ENCODE measurements at regions not wholly inside any gene's neighbourhood (a gene's known extent, or its start where the extent isn't known, plus 50 kb on each side); places are given as distances from the start of the nearest gene placed in this dataset.

- DNase-seq, result no peak
- WGBS, 3 donors, result 44 to 52% (median 48%) methylated on average over 2 of the region's 2 CpGs
- Histone ChIP-seq H3K36me3 (no peaks in the 10 kb centered on the region), H3K4me1 (ENCODE audit: insufficient read depth) (no peaks in the 10 kb centered on the region), H3K9me3 (no peaks in the 10 kb centered on the region), H3K27me3 (no peaks in the 10 kb centered on the region), H3K27ac (no peak overlapping the region), H3K4me3 (no peak overlapping the region)
- intact Hi-C loops (cut with DNase I), result no loop called here
- TF ChIP-seq CTCF (IDR thresholded peaks at IDR 0.05), result no peak
- no peak for TF ChIP-seq EP300 (IDR thresholded peaks at IDR 0.05)
- TF ChIP-seq POLR2A (IDR thresholded peaks at IDR 0.05), result no peak
Measured at GRCh38 chr6:129773304-129773703, 63.3 kb upstream of the ARHGAP18 start.

GRCh38 chr6:129771678-129772077 is 61.7 kb upstream of the ARHGAP18 start:
- intact Hi-C loops (cut with DNase I), result no loop called here
- 92 to 95% (median 93%) methylated on average over 4 of the region's 4 CpGs for WGBS, 3 donors

GRCh38 chr6:129767776-129768485 is 58.0 kb upstream of the ARHGAP18 start:
- H3K4me1 ChIP-seq (ENCODE audit: insufficient read depth), result peaks cover 5% of the 10 kb centered on the region
- no peak overlapping the region for H3K27ac ChIP-seq
- no peak for TF ChIP-seq POLR2A (IDR thresholded peaks at IDR 0.05)
- no peak for TF ChIP-seq CTCF (IDR thresholded peaks at IDR 0.05)
- TF ChIP-seq EP300 (IDR thresholded peaks at IDR 0.05), result no peak
- no peaks in the 10 kb centered on the region for H3K9me3 ChIP-seq
- no peaks in the 10 kb centered on the region for H3K36me3 ChIP-seq
- intact Hi-C loops (cut with DNase I), result no loop called here
- no peaks in the 10 kb centered on the region for H3K27me3 ChIP-seq
- H3K4me3 ChIP-seq, result no peak overlapping the region
- no peak for DNase-seq
- 67 to 69% (median 67%) methylated on average over 11 of the region's 11 CpGs for WGBS, 3 donors

More at GRCh38 chr6:129771678-129772077, 61.7 kb upstream of the ARHGAP18 start:
- no peak overlapping the region for H3K27ac ChIP-seq
- peaks cover 5% of the 10 kb centered on the region for H3K4me1 ChIP-seq (ENCODE audit: insufficient read depth)
- no peak for TF ChIP-seq EP300 (IDR thresholded peaks at IDR 0.05)
- no peak for TF ChIP-seq POLR2A (IDR thresholded peaks at IDR 0.05)
- TF ChIP-seq CTCF (IDR thresholded peaks at IDR 0.05), result no peak
- no peaks in the 10 kb centered on the region for H3K36me3 ChIP-seq
- H3K9me3 ChIP-seq, result no peaks in the 10 kb centered on the region
- DNase-seq, result no peak
- H3K27me3 ChIP-seq, result no peaks in the 10 kb centered on the region
- no peak overlapping the region for H3K4me3 ChIP-seq

GRCh38 chr6:129766959-129767728 is 57.2 kb upstream of the ARHGAP18 start:
- intact Hi-C loops (cut with DNase I), result no loop called here

More at GRCh38 chr6:129766959-129767728, 57.2 kb upstream of the ARHGAP18 start:
- no peak for TF ChIP-seq CTCF (IDR thresholded peaks at IDR 0.05)
- no peak for TF ChIP-seq EP300 (IDR thresholded peaks at IDR 0.05)
- no peak for TF ChIP-seq POLR2A (IDR thresholded peaks at IDR 0.05)
- no peaks in the 10 kb centered on the region for H3K9me3 ChIP-seq
- no peak overlapping the region for H3K27ac ChIP-seq
- H3K36me3 ChIP-seq, result no peaks in the 10 kb centered on the region
- peak in 1 of 5 donors; percentile 45 for DNase-seq
- H3K4me1 ChIP-seq (ENCODE audit: insufficient read depth), result peaks cover 5% of the 10 kb centered on the region
- H3K4me3 ChIP-seq, result peak overlapping the region; percentile 3
- 1 to 2% (median 1%) methylated on average over 36 of the region's 36 CpGs for WGBS, 3 donors
- H3K27me3 ChIP-seq, result no peaks in the 10 kb centered on the region

All from ovary (tissue), 7 donors.